Stimulated activated CD4-positive, alpha-beta T cell treated with anti-CD3 and anti-CD28 coated beads, Interleukin-15, amount 100 ng/mL, for 48 hours (primary cell): ENCODE measurements at regions not wholly inside any gene's neighbourhood (a gene's known extent, or its start where the extent isn't known, plus 50 kb on each side); places are given as distances from the start of the nearest gene placed in this dataset.

Experiments
- DNase-seq, 2 donors: peaks; one replicate each; pipeline ENCODE4 v3.0.0-alpha.2; 2020; ENCODE audit warnings: low read depth in 2 of 2

- DNase-seq, result peak; percentile 65
These were observed 86.4 kb downstream of the FOXL1 start for GRCh38 chr16:86664522-86665318.

DNA sequence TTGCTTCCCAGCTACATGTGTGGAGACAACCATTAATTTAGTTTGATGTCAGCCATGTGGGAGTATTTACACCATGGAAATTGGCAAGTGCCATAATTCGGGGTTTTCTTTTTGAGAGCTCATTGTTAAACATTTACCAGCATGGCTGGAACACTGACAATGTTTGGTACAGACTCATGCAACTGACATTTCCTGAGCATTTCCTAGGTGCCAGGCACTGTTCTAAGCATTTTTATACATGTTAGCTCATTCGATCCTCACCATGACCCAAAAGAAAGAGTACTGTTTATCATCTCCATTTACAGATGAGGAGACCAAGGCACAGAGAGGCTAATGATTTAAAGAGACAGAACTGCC, 86.9 kb downstream of the FOXL1 start:
- no peak for DNase-seq

DNA sequence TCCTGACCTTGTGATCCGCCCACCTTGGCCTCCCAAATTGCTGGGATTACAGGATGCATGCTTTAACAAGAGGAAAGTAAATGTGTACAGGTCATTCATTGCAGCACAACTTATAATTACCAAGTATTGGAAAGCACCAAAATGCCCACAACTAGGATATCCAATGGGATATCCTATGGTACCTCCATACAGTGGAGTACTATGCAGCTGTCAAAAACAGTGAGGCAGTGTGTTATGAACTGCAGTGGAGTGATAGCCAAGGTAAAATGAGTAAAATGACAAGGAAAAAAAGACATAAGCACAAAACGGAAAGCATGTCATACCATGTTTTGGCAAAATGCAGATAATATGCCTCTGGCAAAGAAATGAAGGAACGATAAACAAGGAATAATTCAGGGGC, 87.6 kb downstream of the FOXL1 start:
- no peak for DNase-seq

GRCh38 chr16:86667035-86667434, 88.7 kb downstream of the FOXL1 start:
- DNase-seq, result no peak

- no peak for DNase-seq
These were observed 90.0 kb downstream of the FOXL1 start for GRCh38 chr16:86668136-86668910.

DNA sequence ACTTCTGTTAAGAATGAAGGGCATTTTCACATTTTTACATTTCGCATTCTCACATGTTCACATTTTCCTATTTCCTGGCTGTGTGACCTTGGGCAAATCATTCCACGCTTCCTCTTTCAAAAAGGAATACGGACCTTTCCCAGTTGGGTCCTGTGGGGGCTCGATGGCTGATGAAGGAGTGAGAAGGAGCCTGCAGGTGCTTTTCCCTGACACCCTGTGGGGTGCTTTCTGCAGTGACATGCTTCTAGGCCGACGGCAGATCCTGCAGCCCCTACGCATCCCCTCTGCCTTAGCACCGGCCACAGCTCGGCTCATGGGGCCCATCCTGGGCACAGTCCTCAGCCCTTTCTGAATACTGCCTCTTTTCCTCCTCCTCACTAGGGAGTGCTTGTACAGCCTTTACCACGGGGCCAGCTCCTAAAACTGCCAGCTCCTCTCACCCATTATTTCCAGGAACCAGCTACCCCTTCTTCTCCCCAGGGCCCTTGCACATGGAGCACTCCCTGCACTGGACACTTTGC, 91.0 kb downstream of the FOXL1 start:
- DNase-seq, result no peak

DNA sequence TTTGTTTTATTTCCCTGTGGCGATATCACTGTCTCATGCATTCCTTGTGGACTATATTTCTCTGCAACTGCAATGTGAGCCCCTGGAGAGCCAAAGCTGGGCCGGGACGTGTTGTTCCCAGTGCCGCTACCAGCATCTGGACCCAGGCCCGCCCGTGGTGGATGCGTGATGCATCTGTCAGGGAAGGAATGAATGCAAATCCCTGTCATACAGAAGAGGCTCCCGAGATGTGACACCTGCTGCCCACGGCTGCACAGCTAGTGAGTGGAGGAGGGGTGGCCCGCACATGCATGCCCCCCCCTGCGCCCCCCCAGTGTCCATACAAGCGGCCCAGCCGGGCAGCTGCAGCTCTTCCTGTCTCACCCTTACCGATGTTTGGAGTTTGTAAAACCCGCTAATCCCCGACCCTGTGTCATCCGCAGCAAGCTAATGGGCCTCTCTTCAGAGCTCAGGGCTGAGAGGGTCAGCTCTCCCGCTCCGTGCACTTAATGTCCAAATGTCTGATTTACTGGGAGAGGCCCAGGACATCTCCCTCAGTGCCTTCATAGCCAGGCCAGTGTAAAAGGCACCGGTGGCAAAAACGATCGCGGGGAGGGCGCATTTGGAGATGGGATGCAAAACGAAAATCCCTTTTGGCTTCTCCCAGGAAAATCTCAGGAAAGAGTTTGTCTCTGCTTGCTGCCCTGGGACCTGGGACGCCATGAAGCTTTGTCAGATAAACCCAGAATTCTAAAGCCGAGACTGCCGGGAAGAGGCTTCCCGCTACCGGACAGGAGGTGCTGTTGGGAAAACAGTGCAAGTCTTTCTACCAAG, 91.8 kb downstream of the FOXL1 start:
- no peak for DNase-seq

GRCh38 chr16:86670750-86671234, 92.4 kb downstream of the FOXL1 start:
- DNase-seq, result no peak

- no peak for DNase-seq
These were observed 93.3 kb downstream of the FOXL1 start for GRCh38 chr16:86671486-86672178.

DNA sequence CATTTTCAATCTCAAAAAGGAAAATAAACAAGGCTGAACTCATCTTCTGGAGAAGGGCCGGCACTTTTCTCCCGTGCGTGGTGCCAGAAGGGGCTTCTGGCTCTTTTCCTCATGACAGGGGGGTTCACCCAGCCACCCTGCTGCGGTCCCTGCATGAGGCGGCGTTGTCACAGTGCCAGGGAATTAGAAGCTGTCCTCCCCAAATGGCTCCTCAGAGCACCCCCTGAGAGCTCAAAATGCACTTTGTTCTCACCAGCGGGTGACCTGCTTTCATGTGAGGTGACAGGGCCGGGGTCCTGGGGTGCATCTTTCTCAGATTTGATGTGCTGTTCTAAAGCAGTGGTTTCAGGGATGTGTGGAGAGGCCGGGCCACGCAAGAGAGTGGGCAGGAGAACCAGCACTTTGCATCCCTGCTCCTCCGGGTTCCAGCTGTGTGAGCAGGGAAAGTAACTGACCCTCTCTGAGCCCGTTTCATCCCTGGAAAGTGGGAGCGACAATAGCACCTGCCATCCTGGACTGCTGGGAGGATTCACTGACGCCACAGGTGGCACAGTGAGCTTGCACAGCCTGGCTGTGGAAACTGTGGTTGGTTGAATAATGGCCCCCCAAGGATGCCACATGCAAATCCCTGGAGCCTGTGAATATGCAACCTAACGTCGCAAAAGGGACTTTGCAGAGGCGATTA, 94.0 kb downstream of the FOXL1 start:
- DNase-seq, result no peak

DNA sequence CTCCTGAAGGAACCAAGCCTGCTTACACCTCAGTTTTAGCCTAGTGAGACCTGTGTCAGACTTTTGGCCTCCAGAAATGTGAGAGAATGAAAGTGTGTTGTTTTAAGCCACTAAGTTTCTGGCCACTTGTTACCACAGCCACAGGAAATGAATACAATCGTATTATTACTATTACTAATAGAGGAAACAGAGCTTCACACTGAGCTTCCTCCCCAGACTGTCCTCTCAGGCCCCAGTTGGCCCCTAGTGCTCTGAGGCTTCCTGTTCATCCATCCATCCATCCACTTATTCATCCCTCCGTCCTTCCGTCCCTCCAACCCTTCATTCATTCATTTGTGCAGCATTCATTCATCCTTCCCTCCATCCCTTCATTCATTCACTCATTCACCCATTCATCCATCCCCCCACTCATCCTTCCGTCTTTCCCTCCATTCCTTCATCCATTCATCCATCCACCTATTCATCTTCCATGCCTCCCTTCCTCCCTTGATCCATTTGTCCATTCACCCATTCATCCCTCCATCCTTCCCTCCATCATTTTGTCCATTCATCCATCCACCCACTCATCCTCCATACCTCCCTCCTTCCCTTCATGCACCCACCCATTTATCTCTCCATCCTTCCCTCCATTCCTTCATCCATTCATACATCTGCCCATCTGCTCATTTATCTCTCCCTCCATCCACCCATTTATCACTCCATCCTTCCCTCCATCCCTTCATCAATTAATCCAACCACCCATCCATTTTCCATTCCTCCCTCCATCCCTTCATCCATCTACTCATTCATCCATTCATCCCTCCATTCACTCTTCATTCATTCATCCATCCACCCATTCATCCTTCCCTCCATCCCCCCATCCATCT, 95.0 kb downstream of the FOXL1 start:
- DNase-seq, result no peak

DNA sequence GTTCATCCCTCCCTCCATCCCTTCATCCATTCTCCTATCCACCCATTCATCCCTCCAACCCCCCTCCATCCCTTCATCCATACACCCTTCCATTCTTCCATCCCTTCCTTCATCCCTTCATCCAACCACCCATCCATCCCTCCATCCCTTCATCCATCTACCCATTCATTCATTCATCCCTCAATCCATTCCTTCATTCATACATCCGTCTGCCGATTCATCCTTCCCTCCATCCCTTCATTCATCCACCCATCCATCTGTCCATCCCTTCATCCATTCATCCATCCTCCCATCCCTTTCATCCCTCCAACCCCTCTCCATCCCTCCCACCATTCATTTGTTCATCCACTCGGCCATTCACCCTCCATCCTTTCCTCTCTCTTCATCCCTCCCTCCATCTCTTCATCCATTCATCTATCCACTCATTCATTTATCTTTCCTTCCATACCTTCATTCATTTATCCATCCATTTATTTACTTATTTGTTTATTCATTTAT, 95.7 kb downstream of the FOXL1 start:
- no peak for DNase-seq

DNA sequence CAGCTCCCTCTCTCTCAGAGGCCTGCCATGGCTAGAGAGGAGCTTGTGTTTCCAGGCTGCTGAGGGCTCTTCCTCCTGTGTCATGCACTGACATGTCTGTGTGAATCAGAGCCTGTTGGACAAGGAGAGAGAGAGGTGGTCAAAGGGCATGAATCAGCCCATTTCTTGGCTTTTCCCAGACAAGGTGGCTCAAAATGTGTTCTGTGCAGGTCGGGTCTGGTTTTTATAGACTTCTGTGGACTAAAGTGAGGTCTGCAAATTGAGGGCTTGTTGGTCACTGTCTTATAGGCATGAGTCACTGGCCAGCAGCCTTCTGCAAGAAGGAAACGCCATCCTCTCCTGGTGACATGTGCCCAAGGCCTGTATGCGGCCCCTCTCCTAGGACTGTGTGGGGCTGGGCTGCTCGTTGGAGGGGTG, 97.9 kb downstream of the FOXL1 start:
- DNase-seq, result no peak

- no peak for DNase-seq
These were observed 101.1 kb downstream of the FOXL1 start for GRCh38 chr16:86679490-86679889.

GRCh38 chr16:86680162-86680561, 101.8 kb downstream of the FOXL1 start:
- no peak for DNase-seq

- DNase-seq, result no peak
These were observed 102.3 kb downstream of the FOXL1 start for GRCh38 chr16:86680661-86681030.

DNA sequence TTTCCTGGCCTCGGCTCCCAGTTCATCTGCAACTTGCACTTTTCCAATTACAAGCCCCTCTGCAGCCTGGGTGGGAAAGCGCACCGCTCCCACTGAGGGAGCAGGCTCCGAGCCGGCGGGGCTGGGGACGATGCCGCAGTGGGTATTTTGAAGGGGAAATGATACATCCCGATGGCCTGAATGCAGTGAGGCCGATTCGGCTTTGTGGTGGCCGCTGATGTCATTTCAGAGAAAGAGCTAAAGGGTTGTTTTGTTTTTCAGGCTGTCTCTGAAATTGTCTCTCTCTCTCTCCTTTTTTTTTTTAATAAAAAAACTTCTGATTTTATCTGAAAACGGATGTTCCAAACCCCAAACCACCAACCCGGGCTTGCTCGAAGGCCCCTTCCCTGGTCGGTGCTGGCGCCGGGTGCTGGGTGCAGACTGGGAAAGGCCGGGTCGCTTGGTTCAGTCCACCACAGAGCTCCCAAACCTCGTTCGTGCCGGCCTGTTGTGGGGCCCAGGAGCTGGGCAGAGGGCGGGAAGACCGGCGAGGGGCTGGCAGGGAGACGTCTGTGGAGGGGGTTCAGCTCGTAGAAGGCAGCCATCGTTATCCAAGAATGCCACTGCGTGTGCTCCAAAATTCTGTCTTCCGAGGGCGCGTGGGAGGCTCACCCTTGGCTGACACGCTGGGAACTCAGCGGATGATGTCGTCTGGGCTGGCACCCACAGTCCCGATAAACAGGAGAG, 102.8 kb downstream of the FOXL1 start:
- DNase-seq, result no peak

GRCh38 chr16:86681757-86682106, 103.4 kb downstream of the FOXL1 start:
- DNase-seq, result no peak
